D721Med (cell line): ENCODE measurements at regions not wholly inside any gene's neighbourhood (a gene's known extent, or its start where the extent isn't known, plus 50 kb on each side); places are given as distances from the start of the nearest gene placed in this dataset.

ENCODE experiments used
- DNase-seq: peaks from one replicate; pipeline ENCODE4 v3.0.0; 2011; ENCODE audit warnings: low spot score; ENCODE audit not compliant: insufficient read length
- FAIRE-seq: peaks from 2 replicates; lab custom pipeline; 2011; peaks lifted over from hg19 to GRCh38; lab: Jason Lieb, UNC
- CTCF ChIP-seq: IDR thresholded peaks from 2 replicates; pipeline ENCODE4 v1.5.1; 2012; ENCODE audit warnings: mild to moderate bottlenecking, control low read depth; ENCODE audit not compliant: insufficient read depth; ENCODE audit errors: missing control alignments

- no peak for TF ChIP-seq CTCF
- no peak for DNase-seq
- FAIRE-seq, result no peak
These were observed 227.6 kb downstream of the MYCN start for GRCh38 chr2:16167870-16168426.

GRCh38 chr2:16167451-16167861 lies 227.1 kb downstream of the MYCN start:
- TF ChIP-seq CTCF, result no peak
- DNase-seq (no peak), FAIRE-seq (no peak)

GRCh38 chr2:16166327-16166981 lies 226.1 kb downstream of the MYCN start:
- TF ChIP-seq CTCF, result no peak
- DNase-seq, result no peak
- no peak for FAIRE-seq

GRCh38 chr2:16165518-16166326 lies 225.4 kb downstream of the MYCN start:
- TF ChIP-seq CTCF, result no peak
- DNase-seq, result no peak
- FAIRE-seq, result no peak

GRCh38 chr2:16162491-16163040 lies 222.2 kb downstream of the MYCN start:
- TF ChIP-seq CTCF, result no peak
- FAIRE-seq (no peak), DNase-seq (no peak)

GRCh38 chr2:16161768-16162490 lies 221.6 kb downstream of the MYCN start:
- TF ChIP-seq CTCF, result no peak
- DNase-seq (no peak), FAIRE-seq (no peak)
